WTC11 (cell line): ENCODE measurements at regions not wholly inside any gene's neighbourhood (a gene's known extent, or its start where the extent isn't known, plus 50 kb on each side); places are given as distances from the start of the nearest gene placed in this dataset.

Experiments
- ATAC-seq: fragments of 200-7000 bp; cut with Tn5 transposase; 2 replicates; pipeline ENCODE4 v1.10.0; 2021; ENCODE audit warnings: mild to moderate bottlenecking, moderate library complexity
- CTCF ChIA-PET: fragments of 300-600 bp; sonication (Branson Sonifier 250); formaldehyde crosslinking; loops from one replicate; lab custom pipeline; 2021; ENCODE audit warnings: antibody characterized with exemption; lab: Charles Lee
- POLR2A ChIA-PET: fragments of 350-600 bp; sonication (Branson Sonifier 250); formaldehyde crosslinking; loops from one replicate; lab custom pipeline; 2021; ENCODE audit warnings: antibody characterized with exemption; lab: Charles Lee
- DNase-seq: peaks from one replicate; pipeline ENCODE4 v3.0.0; 2021; ENCODE audit warnings: low spot score
- H3K27ac Mint-ChIP-seq: 2 replicates; pipeline ENCODE4 v1.8.0; 2021; ENCODE audit warnings: mixed read lengths
- H3K27me3 Mint-ChIP-seq: 2 replicates; pipeline ENCODE4 v1.8.0; 2021; ENCODE audit warnings: low read depth, mild to moderate bottlenecking, moderate library complexity, mixed read lengths
- H3K36me3 Mint-ChIP-seq: 2 replicates; pipeline ENCODE4 v1.8.0; 2021; ENCODE audit warnings: mixed read lengths
- H3K4me1 Mint-ChIP-seq: 2 replicates; pipeline ENCODE4 v1.8.0; 2022; ENCODE audit warnings: mixed read lengths
- H3K4me3 Mint-ChIP-seq: 2 replicates; pipeline ENCODE4 v1.8.0; 2021; ENCODE audit warnings: mild to moderate bottlenecking, moderate library complexity, mixed read lengths
- H3K9me3 Mint-ChIP-seq: 2 replicates; pipeline ENCODE4 v1.8.0; 2021; ENCODE audit warnings: mixed read lengths
- AR ChIP-seq: fragments of 250-450 bp; sonication (Bioruptor Pico); IDR thresholded peaks from 2 replicates; pipeline ENCODE4 v1.9.0; 2021; ENCODE audit warnings: mild to moderate bottlenecking
- ARID4B ChIP-seq: sonication (generic); formaldehyde crosslinking; IDR thresholded peaks from 2 replicates; pipeline ENCODE4 v1.8.0; 2023; ENCODE audit warnings: missing genetic modification reagents, mild to moderate bottlenecking, borderline replicate concordance
- CDX4 ChIP-seq: fragments of 250-450 bp; sonication (Bioruptor Pico); IDR thresholded peaks from 2 replicates; pipeline ENCODE4 v1.9.0; 2021; ENCODE audit warnings: moderate library complexity, mild to moderate bottlenecking, inconsistent platforms, borderline replicate concordance
- EMX1 ChIP-seq: fragments of 250-450 bp; sonication (Bioruptor Pico); IDR thresholded peaks from 2 replicates; pipeline ENCODE4 v1.8.0; 2021; ENCODE audit warnings: mild to moderate bottlenecking
- IRF1 ChIP-seq: sonication (generic); formaldehyde crosslinking; IDR thresholded peaks from 2 replicates; pipeline ENCODE4 v1.8.0; 2023; ENCODE audit warnings: missing genetic modification reagents
- MYBL2 ChIP-seq: sonication (generic); formaldehyde crosslinking; IDR thresholded peaks from 2 replicates; pipeline ENCODE4 v1.8.1; 2023; ENCODE audit warnings: mild to moderate bottlenecking, moderate library complexity, missing genetic modification reagents
- NFATC4 ChIP-seq: fragments of 250-450 bp; sonication (Bioruptor Pico); IDR thresholded peaks from 2 replicates; pipeline ENCODE4 v1.9.0; 2021; ENCODE audit warnings: mild to moderate bottlenecking
- USF1 ChIP-seq: sonication (generic); formaldehyde crosslinking; IDR thresholded peaks from 2 replicates; pipeline ENCODE4 v1.8.0; 2022; ENCODE audit warnings: mild to moderate bottlenecking, missing genetic modification reagents
- ZNF396 ChIP-seq: fragments of 250-450 bp; sonication (Bioruptor Pico); IDR thresholded peaks from 2 replicates; pipeline ENCODE4 v1.8.0; 2021; ENCODE audit warnings: mild to moderate bottlenecking, moderate library complexity, borderline replicate concordance
- ZNF423 ChIP-seq: fragments of 250-450 bp; sonication (Bioruptor Pico); IDR thresholded peaks from 2 replicates; pipeline ENCODE4 v2.1.2; 2022; ENCODE audit warnings: mild to moderate bottlenecking, moderate library complexity
- ZNF425 ChIP-seq: fragments of 250-450 bp; sonication (Bioruptor Pico); conservative IDR thresholded peaks from 2 replicates; pipeline ENCODE4 v1.9.0; 2021; ENCODE audit warnings: mild to moderate bottlenecking

GRCh38 chr20:4507288-4507719 is 179.0 kb upstream of the PRNP start:
- ATAC-seq (peak; percentile 51), DNase-seq (no peak)
- ChIA-PET POLR2A (interaction anchor here (0.5 kb wide), 1 partner anchor 382 kb away, joined by 3 read pairs; no protein-coding TSS in a partner anchor), CTCF (no interaction called here)
- H3K4me3 Mint-ChIP-seq, result no peak overlapping the region
- no peak overlapping the region for H3K27ac Mint-ChIP-seq
- peaks cover 47% of the 10 kb centered on the region for H3K9me3 Mint-ChIP-seq
- no peak for TF ChIP-seq NFATC4 (CRISPR knock-in tag)
- H3K4me1 Mint-ChIP-seq, result peaks cover 27% of the 10 kb centered on the region
- H3K27me3 Mint-ChIP-seq, result peaks cover 10% of the 10 kb centered on the region; the same call in 1 of the 2 replicates
- peaks cover 19% of the 10 kb centered on the region for H3K36me3 Mint-ChIP-seq

GRCh38 chr20:4504814-4505213 is 181.4 kb upstream of the PRNP start:
- peaks cover 18% of the 10 kb centered on the region for H3K4me1 Mint-ChIP-seq
- CTCF ChIA-PET, result no interaction called here
- POLR2A ChIA-PET, result no interaction called here
- no peak for DNase-seq
- H3K27ac Mint-ChIP-seq, result no peak overlapping the region
- no peak for ATAC-seq
- TF ChIP-seq AR (no peak), IRF1 (CRISPR knock-in tag) (no peak), ZNF423 (no peak), USF1 (CRISPR knock-in tag) (no peak), ZNF425 (CRISPR knock-in tag) (no peak), NFATC4 (CRISPR knock-in tag) (no peak), ZNF396 (no peak), EMX1 (CRISPR knock-in tag) (no peak), MYBL2 (CRISPR knock-in tag) (no peak), ARID4B (CRISPR knock-in tag) (no peak), CDX4 (CRISPR knock-in tag) (no peak)
- H3K9me3 Mint-ChIP-seq, result peaks cover 51% of the 10 kb centered on the region
- no peak overlapping the region for H3K4me3 Mint-ChIP-seq
- peaks cover 7% of the 10 kb centered on the region for H3K27me3 Mint-ChIP-seq
- H3K36me3 Mint-ChIP-seq, result peaks cover 21% of the 10 kb centered on the region
